ENCODE measurements at regions not wholly inside any gene's neighbourhood (a gene's known extent, or its start where the extent isn't known, plus 50 kb on each side); places are given as distances from the start of the nearest gene placed in this dataset.

- DNase-seq (no peak), ATAC-seq (ENCODE audit: low read depth in 2 of 2) (no peak)
- H3K36me3 Mint-ChIP-seq = no peaks in the 10 kb centered on the region
- H3K4me1 Mint-ChIP-seq = peaks cover 4 to 9% (median 7%) of the 10 kb centered on the region in 3 donors
- no peaks in the 10 kb centered on the region for H3K9me3 Mint-ChIP-seq
- H3K4me3 Mint-ChIP-seq = no peak overlapping the region
- no peaks in the 10 kb centered on the region for H3K27me3 Mint-ChIP-seq
- H3K27ac Mint-ChIP-seq = no peak overlapping the region
Observed at GRCh38 chr3:153617463-153617862, 455.4 kb downstream of the RAP2B start.

DNA sequence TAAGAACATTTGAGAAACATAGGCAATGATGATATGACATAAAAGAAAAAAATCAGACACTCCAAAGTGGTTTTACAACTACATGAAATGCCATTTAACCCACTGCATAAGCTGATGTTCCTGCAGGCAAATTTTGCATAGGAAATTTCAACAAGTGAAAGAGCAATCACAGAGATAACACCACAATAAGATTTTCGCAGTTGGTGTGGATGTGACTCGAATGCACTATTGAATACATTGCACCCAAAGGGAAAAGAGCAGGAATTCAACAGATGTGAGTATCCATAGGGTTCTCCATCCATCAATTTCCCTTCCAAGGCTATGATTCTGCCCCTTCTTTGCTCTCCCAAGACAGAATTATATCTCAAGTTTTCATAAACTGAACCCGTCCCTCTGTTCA lies 456.1 kb downstream of the RAP2B start:
- Mint-ChIP-seq H3K4me1 (peaks cover 4 to 12% (median 8%) of the 10 kb centered on the region in 3 donors), H3K4me3 (no peak overlapping the region), H3K27me3 (no peaks in the 10 kb centered on the region), H3K27ac (no peak overlapping the region), H3K9me3 (no peaks in the 10 kb centered on the region), H3K36me3 (no peaks in the 10 kb centered on the region)
- ATAC-seq (ENCODE audit: low read depth in 2 of 2) (no peak), DNase-seq (no peak)

DNA sequence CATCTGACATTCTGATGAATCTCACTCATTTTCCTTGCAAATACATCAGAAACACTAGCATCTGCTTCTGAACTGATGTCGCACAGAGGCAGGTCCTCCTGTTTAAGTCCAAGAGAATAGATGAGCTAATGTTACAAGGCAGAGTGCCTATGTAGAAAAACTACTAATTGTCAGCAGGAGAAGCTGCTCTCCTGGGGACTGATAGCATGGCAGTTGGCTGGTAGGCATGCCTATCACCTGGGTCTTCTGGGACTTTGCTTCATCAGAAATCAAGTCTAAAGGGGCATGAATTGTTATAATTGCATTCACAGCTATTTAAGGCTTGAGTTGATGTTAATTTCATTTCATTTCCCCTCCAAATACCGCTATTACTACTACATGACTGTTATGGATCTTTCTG lies 457.2 kb downstream of the RAP2B start:
- ATAC-seq (ENCODE audit: low read depth in 2 of 2) = no peak
- H3K9me3 Mint-ChIP-seq = no peaks in the 10 kb centered on the region

GRCh38 chr3:153621953-153622352 lies 459.9 kb downstream of the RAP2B start:
- H3K27me3 Mint-ChIP-seq = peaks cover 0 to 1% (median 0%) of the 10 kb centered on the region in 3 donors
- DNase-seq (no peak), ATAC-seq (ENCODE audit: low read depth in 2 of 2) (peak; percentile 30 to 60)
- H3K4me3 Mint-ChIP-seq = peak overlapping the region in 1 of 8 donors; percentile 48
- no peak overlapping the region for H3K27ac Mint-ChIP-seq
- no peaks in the 10 kb centered on the region for H3K36me3 Mint-ChIP-seq
- no peaks in the 10 kb centered on the region for H3K9me3 Mint-ChIP-seq
- peaks cover 4 to 12% (median 8%) of the 10 kb centered on the region in 3 donors for H3K4me1 Mint-ChIP-seq

More for the DNA sequence above, 457.2 kb downstream of the RAP2B start:
- H3K27me3 Mint-ChIP-seq = no peaks in the 10 kb centered on the region
- H3K4me3 Mint-ChIP-seq = no peak overlapping the region
- DNase-seq = no peak
- peaks cover 4 to 12% (median 8%) of the 10 kb centered on the region in 3 donors for H3K4me1 Mint-ChIP-seq
- peak overlapping the region in 1 of 6 donors; percentile 12 for H3K27ac Mint-ChIP-seq
- H3K36me3 Mint-ChIP-seq = no peaks in the 10 kb centered on the region

DNA sequence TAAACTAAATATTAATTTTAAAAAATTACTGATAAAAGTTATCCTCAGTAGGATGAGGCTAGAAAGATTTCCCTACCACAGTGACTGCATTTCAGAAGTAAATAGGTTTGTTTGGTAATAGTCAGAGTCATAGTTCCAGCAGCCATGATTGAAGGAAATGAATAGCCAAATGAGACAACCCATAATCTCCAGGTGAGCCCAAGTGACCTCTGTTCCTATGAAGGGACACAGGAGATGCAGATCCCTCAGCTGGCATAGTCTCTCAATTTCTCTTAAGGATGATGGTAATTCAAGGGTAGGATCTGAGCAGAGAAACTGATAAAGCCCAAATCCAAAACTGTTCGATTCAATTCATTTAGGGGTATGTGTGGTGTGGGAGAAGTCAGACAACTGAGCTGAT lies 461.8 kb downstream of the RAP2B start:
- ATAC-seq (ENCODE audit: low read depth in 2 of 2) (no peak), DNase-seq (no peak)
- H3K27me3 Mint-ChIP-seq = peaks cover 0 to 8% (median 0%) of the 10 kb centered on the region in 3 donors
- peak overlapping the region in 1 of 6 donors; percentile 53 for H3K27ac Mint-ChIP-seq
- no peak overlapping the region for H3K4me3 Mint-ChIP-seq
- peaks cover 4 to 12% (median 8%) of the 10 kb centered on the region in 3 donors for H3K4me1 Mint-ChIP-seq
- H3K36me3 Mint-ChIP-seq = no peaks in the 10 kb centered on the region
- no peaks in the 10 kb centered on the region for H3K9me3 Mint-ChIP-seq

- H3K9me3 Mint-ChIP-seq = no peaks in the 10 kb centered on the region
- no peaks in the 10 kb centered on the region for H3K36me3 Mint-ChIP-seq
- DNase-seq = no peak
- H3K27ac Mint-ChIP-seq = peak overlapping the region in 1 of 6 donors; percentile 7
- H3K4me3 Mint-ChIP-seq = no peak overlapping the region
- no peak for ATAC-seq (ENCODE audit: low read depth in 2 of 2)
- peaks cover 4 to 12% (median 8%) of the 10 kb centered on the region in 3 donors for H3K4me1 Mint-ChIP-seq
- H3K27me3 Mint-ChIP-seq = peaks cover 0 to 8% (median 0%) of the 10 kb centered on the region in 3 donors
Observed at GRCh38 chr3:153624310-153625030, 462.4 kb downstream of the RAP2B start.

DNA sequence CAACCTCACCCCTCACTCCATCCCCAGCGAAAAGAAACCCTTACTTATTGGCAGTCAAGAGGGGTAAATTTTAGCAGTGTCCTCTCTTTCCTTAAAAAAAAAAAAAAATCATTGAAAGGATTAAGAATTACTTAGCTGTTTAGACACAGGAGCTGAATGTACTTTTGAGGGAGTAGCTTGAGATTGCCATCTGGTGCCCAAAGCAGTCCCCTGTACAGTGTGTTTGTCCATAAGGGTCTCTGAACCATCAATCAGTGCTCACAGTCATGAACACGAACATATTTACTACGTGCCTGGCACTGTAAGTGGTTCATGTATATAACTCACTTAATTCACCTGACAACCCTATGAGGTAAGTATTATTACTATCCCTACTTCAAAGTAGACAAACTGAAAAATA lies 463.5 kb downstream of the RAP2B start:
- Mint-ChIP-seq H3K4me3 (no peak overlapping the region), H3K27me3 (peaks cover 0 to 15% (median 0%) of the 10 kb centered on the region in 3 donors), H3K27ac (no peak overlapping the region), H3K9me3 (no peaks in the 10 kb centered on the region), H3K4me1 (peaks cover 4 to 12% (median 8%) of the 10 kb centered on the region in 3 donors), H3K36me3 (no peaks in the 10 kb centered on the region)
- DNase-seq (no peak), ATAC-seq (ENCODE audit: low read depth in 2 of 2) (no peak)

- no peaks in the 10 kb centered on the region for H3K36me3 Mint-ChIP-seq
- no peak for DNase-seq
- no peak overlapping the region for H3K4me3 Mint-ChIP-seq
- ATAC-seq (ENCODE audit: low read depth in 2 of 2) = no peak
- H3K9me3 Mint-ChIP-seq = no peaks in the 10 kb centered on the region
- peaks cover 4 to 12% (median 8%) of the 10 kb centered on the region in 3 donors for H3K4me1 Mint-ChIP-seq
- no peak overlapping the region for H3K27ac Mint-ChIP-seq
- peaks cover 0 to 16% (median 0%) of the 10 kb centered on the region in 3 donors for H3K27me3 Mint-ChIP-seq
Observed at GRCh38 chr3:153626158-153626557, 464.1 kb downstream of the RAP2B start.

GRCh38 chr3:153628591-153628990 lies 466.6 kb downstream of the RAP2B start:
- Mint-ChIP-seq H3K27me3 (peaks cover 0 to 16% (median 0%) of the 10 kb centered on the region in 3 donors), H3K27ac (peak overlapping the region in 1 of 6 donors; percentile 63), H3K36me3 (no peaks in the 10 kb centered on the region), H3K9me3 (no peaks in the 10 kb centered on the region), H3K4me3 (no peak overlapping the region), H3K4me1 (no peaks in the 10 kb centered on the region)
- ATAC-seq (ENCODE audit: low read depth in 2 of 2) (no peak), DNase-seq (no peak)

- Mint-ChIP-seq H3K36me3 (no peaks in the 10 kb centered on the region), H3K4me3 (no peak overlapping the region), H3K4me1 (no peaks in the 10 kb centered on the region), H3K27ac (no peak overlapping the region), H3K27me3 (peaks cover 0 to 16% (median 0%) of the 10 kb centered on the region in 3 donors), H3K9me3 (no peaks in the 10 kb centered on the region)
- DNase-seq (no peak), ATAC-seq (ENCODE audit: low read depth in 2 of 2) (no peak)
Observed at GRCh38 chr3:153629148-153629547, 467.1 kb downstream of the RAP2B start.

GRCh38 chr3:153631102-153631501 lies 469.1 kb downstream of the RAP2B start:
- H3K27me3 Mint-ChIP-seq = peaks cover 0 to 16% (median 0%) of the 10 kb centered on the region in 3 donors
- H3K4me1 Mint-ChIP-seq = no peaks in the 10 kb centered on the region
- no peak overlapping the region for H3K27ac Mint-ChIP-seq
- no peak for ATAC-seq (ENCODE audit: low read depth in 2 of 2)
- H3K36me3 Mint-ChIP-seq = no peaks in the 10 kb centered on the region
- H3K4me3 Mint-ChIP-seq = no peak overlapping the region
- DNase-seq = no peak
- no peaks in the 10 kb centered on the region for H3K9me3 Mint-ChIP-seq

DNA sequence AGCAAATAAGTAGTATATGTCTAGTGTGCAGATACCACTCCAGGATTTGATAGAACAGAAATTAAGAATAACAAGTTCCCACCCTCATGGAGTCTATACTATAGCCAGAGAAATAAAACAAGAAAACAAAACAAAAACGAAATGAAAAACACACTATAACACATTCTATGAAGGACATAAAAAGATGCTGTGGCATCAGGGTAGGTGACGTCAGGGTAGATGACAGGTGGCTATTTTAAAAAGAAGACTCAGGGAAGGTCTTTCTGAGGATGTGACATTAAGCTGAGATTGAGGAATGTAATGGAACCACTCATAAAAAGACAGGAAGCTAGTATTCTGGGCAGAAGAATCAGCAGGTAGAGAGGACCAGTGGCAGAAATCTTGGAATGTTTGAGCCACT lies 469.6 kb downstream of the RAP2B start:
- Mint-ChIP-seq H3K27me3 (peaks cover 0 to 16% (median 0%) of the 10 kb centered on the region in 3 donors), H3K4me1 (no peaks in the 10 kb centered on the region), H3K36me3 (no peaks in the 10 kb centered on the region), H3K4me3 (no peak overlapping the region), H3K27ac (no peak overlapping the region), H3K9me3 (no peaks in the 10 kb centered on the region)
- ATAC-seq (ENCODE audit: low read depth in 2 of 2) (no peak), DNase-seq (no peak)

DNA sequence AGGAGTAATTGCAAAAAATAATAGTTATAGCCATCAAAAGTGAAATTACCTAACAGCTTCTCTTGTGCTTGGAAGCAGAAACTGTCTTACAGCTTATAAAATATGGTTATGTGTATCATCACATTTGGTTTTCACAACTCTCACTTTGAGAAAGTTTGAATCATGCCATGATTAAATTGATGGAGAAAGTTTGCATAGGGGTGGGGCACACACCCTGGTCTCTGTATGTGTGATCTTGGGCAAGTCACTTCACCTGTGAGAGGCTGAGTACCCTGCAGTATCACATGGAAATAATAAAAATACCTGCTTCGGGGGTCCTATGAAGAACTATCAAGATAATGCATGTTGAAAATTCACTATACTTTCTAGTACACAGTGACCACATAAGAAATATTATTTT lies 471.4 kb downstream of the RAP2B start:
- no peaks in the 10 kb centered on the region for H3K9me3 Mint-ChIP-seq
- no peak overlapping the region for H3K4me3 Mint-ChIP-seq
- H3K4me1 Mint-ChIP-seq = no peaks in the 10 kb centered on the region
- no peak for DNase-seq
- H3K36me3 Mint-ChIP-seq = no peaks in the 10 kb centered on the region
- peaks cover 0 to 9% (median 0%) of the 10 kb centered on the region in 3 donors for H3K27me3 Mint-ChIP-seq
- no peak for ATAC-seq (ENCODE audit: low read depth in 2 of 2)
- H3K27ac Mint-ChIP-seq = no peak overlapping the region

GRCh38 chr3:153634683-153635082 lies 472.7 kb downstream of the RAP2B start:
- ATAC-seq (ENCODE audit: low read depth in 2 of 2) = no peak
- no peak for DNase-seq
- H3K4me3 Mint-ChIP-seq = no peak overlapping the region
- peaks cover 0 to 9% (median 0%) of the 10 kb centered on the region in 3 donors for H3K27me3 Mint-ChIP-seq
- H3K9me3 Mint-ChIP-seq = no peaks in the 10 kb centered on the region
- no peaks in the 10 kb centered on the region for H3K36me3 Mint-ChIP-seq
- H3K4me1 Mint-ChIP-seq = no peaks in the 10 kb centered on the region
- H3K27ac Mint-ChIP-seq = no peak overlapping the region
